ENCODE measurements at regions not wholly inside any gene's neighbourhood (a gene's known extent, or its start where the extent isn't known, plus 50 kb on each side); places are given as distances from the start of the nearest gene placed in this dataset.

GRCh38 chr14:22122829-22123560 lies 449.4 kb upstream of the OR4E1 start:
- no peak for DNase-seq (ENCODE audit: low read depth, low spot score)

DNA sequence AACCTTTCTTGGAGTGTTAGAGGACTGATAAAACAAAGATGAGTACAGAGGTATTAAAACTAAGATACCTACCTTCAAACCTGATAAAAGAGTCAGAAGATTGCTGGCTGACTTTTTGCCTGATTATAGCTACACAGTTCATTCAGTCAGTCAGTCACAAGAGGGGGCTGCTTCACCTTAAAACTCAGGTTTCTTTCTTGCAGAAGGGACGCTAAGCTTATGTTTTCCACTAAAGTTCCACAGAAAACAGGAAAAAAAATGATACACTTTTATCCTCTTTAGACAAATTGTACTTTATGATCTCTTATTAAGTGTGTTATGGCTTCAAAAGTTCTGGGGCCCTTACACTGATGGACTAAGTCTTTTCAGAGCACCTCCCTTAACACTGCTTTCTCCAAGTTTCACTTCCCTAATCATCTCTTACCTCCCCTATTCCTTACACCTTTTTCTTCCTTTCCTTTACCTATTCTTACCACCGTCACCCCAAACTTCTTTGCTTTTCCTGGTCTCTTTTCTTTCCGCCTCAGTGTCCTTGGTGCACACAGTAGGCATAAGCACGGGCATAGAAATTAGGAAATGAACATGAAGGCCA lies 448.7 kb upstream of the OR4E1 start:
- Histone ChIP-seq H3K79me2 (ENCODE audit: control insufficient read depth, insufficient read depth, low read length) (no peaks in the 10 kb centered on the region), H3K27me3 (ENCODE audit: control insufficient read depth, extremely low read depth, insufficient read depth, low read length) (no peaks in the 10 kb centered on the region), H4K20me1 (ENCODE audit: control insufficient read depth, extremely low read depth, insufficient read depth, low read length) (no peaks in the 10 kb centered on the region), H3K4me3 (ENCODE audit: control insufficient read depth in 2 of 3, extremely low read depth in 1 of 3, insufficient read depth in 2 of 3, low read depth in 1 of 3, low read length in 3 of 3) (no peak overlapping the region), H3K9ac (ENCODE audit: control insufficient read depth, extremely low read depth, insufficient read depth, low read length) (no peak overlapping the region), H3K9me1 (ENCODE audit: control insufficient read depth, extremely low read depth, insufficient read depth, low read length) (no peaks in the 10 kb centered on the region), H3K27ac (ENCODE audit: control insufficient read depth, insufficient read depth, low read length) (no peak overlapping the region), H2AFZ (ENCODE audit: control insufficient read depth, low read length) (peak overlapping the region; percentile 64), H3K4me2 (ENCODE audit: control insufficient read depth, extremely low read depth, insufficient read depth, low read depth, low read length) (no peak overlapping the region), H3K4me1 (ENCODE audit: control insufficient read depth, extremely low read depth, insufficient read depth, low read length) (peaks cover 19% of the 10 kb centered on the region), H3K9me3 (ENCODE audit: control insufficient read depth, low read depth, low read length) (no peaks in the 10 kb centered on the region), H3K36me3 (ENCODE audit: control insufficient read depth in 2 of 2, extremely low read depth in 1 of 2, insufficient read depth in 2 of 2, low read length in 2 of 2) (no peaks in the 10 kb centered on the region)
- FAIRE-seq = peak; percentile 34
- dilution Hi-C loops (cut with MboI; ENCODE audit: extremely low pct_ligation_motif_present, low sequenced_read_pairs) = no loop called here
- DNase-seq (ENCODE audit: low read depth, low spot score) = no peak
- peak in 2 of 3 experiments; percentile 44 to 47 for TF ChIP-seq CTCF (optimal IDR thresholded peaks at IDR 0.05 in 1 of 3, IDR thresholded peaks at IDR 0.05 in 1 of 3, conservative IDR thresholded peaks at IDR 0.05 in 1 of 3; ENCODE audit: extremely low read depth in 1 of 3, insufficient read depth in 2 of 3, low read length in 3 of 3)
- TF ChIP-seq EZH2 (IDR thresholded peaks at IDR 0.05; ENCODE audit: low read length) = no peak

More at GRCh38 chr14:22122829-22123560, 449.4 kb upstream of the OR4E1 start:
- peaks cover 19% of the 10 kb centered on the region for H3K4me1 ChIP-seq (ENCODE audit: control insufficient read depth, extremely low read depth, insufficient read depth, low read length)
- no peaks in the 10 kb centered on the region for H3K27me3 ChIP-seq (ENCODE audit: control insufficient read depth, extremely low read depth, insufficient read depth, low read length)
- no peak for TF ChIP-seq EZH2 (IDR thresholded peaks at IDR 0.05; ENCODE audit: low read length)
- TF ChIP-seq CTCF (optimal IDR thresholded peaks at IDR 0.05 in 1 of 3, IDR thresholded peaks at IDR 0.05 in 1 of 3, conservative IDR thresholded peaks at IDR 0.05 in 1 of 3; ENCODE audit: extremely low read depth in 1 of 3, insufficient read depth in 2 of 3, low read length in 3 of 3) = no peak
- no peaks in the 10 kb centered on the region for H3K36me3 ChIP-seq (ENCODE audit: control insufficient read depth in 2 of 2, extremely low read depth in 1 of 2, insufficient read depth in 2 of 2, low read length in 2 of 2)
- H3K4me3 ChIP-seq (ENCODE audit: control insufficient read depth in 2 of 3, extremely low read depth in 1 of 3, insufficient read depth in 2 of 3, low read depth in 1 of 3, low read length in 3 of 3) = peak overlapping the region in 2 of 3 experiments; percentile 9 to 32
- no peaks in the 10 kb centered on the region for H3K79me2 ChIP-seq (ENCODE audit: control insufficient read depth, insufficient read depth, low read length)
- peak overlapping the region; percentile 69 for H3K4me2 ChIP-seq (ENCODE audit: control insufficient read depth, extremely low read depth, insufficient read depth, low read depth, low read length)
- peak; percentile 88 for FAIRE-seq
- peak overlapping the region; percentile 34 for H3K9ac ChIP-seq (ENCODE audit: control insufficient read depth, extremely low read depth, insufficient read depth, low read length)
- no peaks in the 10 kb centered on the region for H3K9me1 ChIP-seq (ENCODE audit: control insufficient read depth, extremely low read depth, insufficient read depth, low read length)
- H3K9me3 ChIP-seq (ENCODE audit: control insufficient read depth, low read depth, low read length) = no peaks in the 10 kb centered on the region
- H2AFZ ChIP-seq (ENCODE audit: control insufficient read depth, low read length) = peak overlapping the region; percentile 87
- H4K20me1 ChIP-seq (ENCODE audit: control insufficient read depth, extremely low read depth, insufficient read depth, low read length) = no peaks in the 10 kb centered on the region
- peak overlapping the region; percentile 23 for H3K27ac ChIP-seq (ENCODE audit: control insufficient read depth, insufficient read depth, low read length)
- dilution Hi-C loops (cut with MboI; ENCODE audit: extremely low pct_ligation_motif_present, low sequenced_read_pairs) = no loop called here
